ENCODE measurements at regions not wholly inside any gene's neighbourhood (a gene's known extent, or its start where the extent isn't known, plus 50 kb on each side); places are given as distances from the start of the nearest gene placed in this dataset.

DNA sequence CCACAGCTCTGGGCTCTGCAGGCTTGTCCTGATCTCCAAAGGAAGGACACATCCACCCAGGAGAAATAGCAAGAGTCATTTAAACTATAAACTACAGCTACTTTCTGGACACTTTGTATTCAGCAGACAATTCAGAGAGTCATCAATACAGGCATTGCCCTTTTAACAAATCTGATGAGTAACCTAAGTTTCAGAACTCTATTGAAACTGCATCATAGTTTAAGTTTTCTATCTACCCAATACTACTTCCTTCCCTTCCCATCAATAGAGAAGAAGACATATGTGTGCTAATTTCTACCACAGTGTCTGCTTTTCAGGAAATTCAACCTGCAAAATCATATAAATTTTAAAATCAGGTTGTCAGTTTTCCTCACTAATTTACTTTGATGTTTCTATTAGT, 736.5 kb downstream of the IGSF11 start:
- no peak overlapping the region for H3K4me2 ChIP-seq (ENCODE audit: insufficient read depth, low read length)
- intact Hi-C loops (cut with micrococcal nuclease), result no loop called here
- H4K20me1 ChIP-seq (replicated peaks; ENCODE audit: control insufficient read depth, insufficient read depth, low read length), result no peaks in the 10 kb centered on the region
- no peaks in the 10 kb centered on the region for H3K9me3 ChIP-seq (replicated peaks; ENCODE audit: control insufficient read depth, insufficient read depth, low read depth, low read length)
- no peaks in the 10 kb centered on the region for H3K36me3 ChIP-seq (ENCODE audit: control insufficient read depth, insufficient read depth, low read length)
- ATAC-seq (no peak), FAIRE-seq (no peak), DNase-seq (ENCODE audit: extremely low read depth in 1 of 4, low spot score in 3 of 4) (no peak)
- no peaks in the 10 kb centered on the region for H3K79me2 ChIP-seq (ENCODE audit: control insufficient read depth, insufficient read depth, low read length)
- no peaks in the 10 kb centered on the region for H3K4me1 ChIP-seq (replicated peaks in 1 of 2; ENCODE audit: control insufficient read depth in 2 of 2, insufficient read depth in 2 of 2, low read length in 2 of 2)
- no peaks in the 10 kb centered on the region for H3K9me1 ChIP-seq (ENCODE audit: control insufficient read depth, insufficient read depth, low read length)
- H3K27me3 ChIP-seq (ENCODE audit: control insufficient read depth in 2 of 2, insufficient read depth in 2 of 2, low read length in 2 of 2), result no peaks in the 10 kb centered on the region
- no peak overlapping the region for H2AFZ ChIP-seq (ENCODE audit: low read depth, low read length)
- ChIA-PET POLR2A (no interaction called here), CTCF (ENCODE audit: low intra/inter-chr PET ratio) (no interaction called here)
- in situ Hi-C loops (cut with MboI), result no loop called here
- no peak overlapping the region for H3K4me3 ChIP-seq
- no peak overlapping the region for H3K27ac ChIP-seq (ENCODE audit: extremely low read depth, low read depth, low read length)
- BruUV-seq (replicated peaks), result no TSS peak
- no peak overlapping the region for H3K9ac ChIP-seq (ENCODE audit: insufficient read depth in 1 of 2, low read depth in 2 of 2, low read length in 2 of 2)
- TF ChIP-seq HCFC1 (IDR thresholded peaks at IDR 0.05; ENCODE audit: low read depth, low read length) (no peak), SREBF1 (IDR thresholded peaks at IDR 0.05; ENCODE audit: borderline replicate concordance, low read depth, low read length) (no peak)

DNA sequence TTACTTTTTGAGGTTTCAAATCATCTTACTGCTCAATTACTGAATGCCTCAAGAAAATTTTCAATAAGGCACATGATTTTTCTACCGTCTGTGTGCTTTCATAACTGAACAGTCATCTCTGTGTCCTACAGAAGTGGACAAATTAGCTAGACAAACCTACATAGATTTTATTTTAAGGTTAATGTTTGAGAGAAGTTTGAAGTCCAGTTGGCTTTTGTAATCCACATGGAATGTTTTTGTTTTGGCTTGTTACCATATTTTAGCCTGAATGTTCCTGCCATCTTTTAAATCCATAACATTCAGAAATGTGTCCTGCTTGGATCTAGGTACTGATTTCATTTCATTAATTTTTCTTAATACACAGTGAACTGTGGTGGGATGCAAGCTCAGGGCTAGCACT, 730.1 kb downstream of the IGSF11 start:
- ATAC-seq (no peak), DNase-seq (ENCODE audit: extremely low read depth in 1 of 4, low spot score in 3 of 4) (no peak), FAIRE-seq (no peak)
- Histone ChIP-seq H3K27ac (ENCODE audit: extremely low read depth, low read depth, low read length) (no peak overlapping the region), H3K27me3 (ENCODE audit: control insufficient read depth in 2 of 2, insufficient read depth in 2 of 2, low read length in 2 of 2) (no peaks in the 10 kb centered on the region), H3K36me3 (ENCODE audit: control insufficient read depth, insufficient read depth, low read length) (no peaks in the 10 kb centered on the region), H2AFZ (ENCODE audit: low read depth, low read length) (no peak overlapping the region), H3K9me1 (ENCODE audit: control insufficient read depth, insufficient read depth, low read length) (no peaks in the 10 kb centered on the region), H3K4me1 (replicated peaks in 1 of 2; ENCODE audit: control insufficient read depth in 2 of 2, insufficient read depth in 2 of 2, low read length in 2 of 2) (no peaks in the 10 kb centered on the region), H3K4me3 (no peak overlapping the region), H4K20me1 (replicated peaks; ENCODE audit: control insufficient read depth, insufficient read depth, low read length) (no peaks in the 10 kb centered on the region), H3K9ac (ENCODE audit: insufficient read depth in 1 of 2, low read depth in 2 of 2, low read length in 2 of 2) (no peak overlapping the region), H3K4me2 (ENCODE audit: insufficient read depth, low read length) (no peak overlapping the region), H3K79me2 (ENCODE audit: control insufficient read depth, insufficient read depth, low read length) (no peaks in the 10 kb centered on the region), H3K9me3 (replicated peaks; ENCODE audit: control insufficient read depth, insufficient read depth, low read depth, low read length) (no peaks in the 10 kb centered on the region)
- intact Hi-C loops (cut with micrococcal nuclease) (no loop called here), in situ Hi-C loops (cut with MboI) (no loop called here)
- ChIA-PET POLR2A (no interaction called here), CTCF (ENCODE audit: low intra/inter-chr PET ratio) (no interaction called here)
- BruUV-seq (replicated peaks), result no TSS peak
- WGBS (ENCODE audit: insufficient coverage, low coverage, missing lambda C conversion rate), result 0% methylated on average over 1 of the region's 1 CpG
- TF ChIP-seq RFX1 (IDR thresholded peaks at IDR 0.05), result no peak
- TF ChIP-seq, protein P1, sequence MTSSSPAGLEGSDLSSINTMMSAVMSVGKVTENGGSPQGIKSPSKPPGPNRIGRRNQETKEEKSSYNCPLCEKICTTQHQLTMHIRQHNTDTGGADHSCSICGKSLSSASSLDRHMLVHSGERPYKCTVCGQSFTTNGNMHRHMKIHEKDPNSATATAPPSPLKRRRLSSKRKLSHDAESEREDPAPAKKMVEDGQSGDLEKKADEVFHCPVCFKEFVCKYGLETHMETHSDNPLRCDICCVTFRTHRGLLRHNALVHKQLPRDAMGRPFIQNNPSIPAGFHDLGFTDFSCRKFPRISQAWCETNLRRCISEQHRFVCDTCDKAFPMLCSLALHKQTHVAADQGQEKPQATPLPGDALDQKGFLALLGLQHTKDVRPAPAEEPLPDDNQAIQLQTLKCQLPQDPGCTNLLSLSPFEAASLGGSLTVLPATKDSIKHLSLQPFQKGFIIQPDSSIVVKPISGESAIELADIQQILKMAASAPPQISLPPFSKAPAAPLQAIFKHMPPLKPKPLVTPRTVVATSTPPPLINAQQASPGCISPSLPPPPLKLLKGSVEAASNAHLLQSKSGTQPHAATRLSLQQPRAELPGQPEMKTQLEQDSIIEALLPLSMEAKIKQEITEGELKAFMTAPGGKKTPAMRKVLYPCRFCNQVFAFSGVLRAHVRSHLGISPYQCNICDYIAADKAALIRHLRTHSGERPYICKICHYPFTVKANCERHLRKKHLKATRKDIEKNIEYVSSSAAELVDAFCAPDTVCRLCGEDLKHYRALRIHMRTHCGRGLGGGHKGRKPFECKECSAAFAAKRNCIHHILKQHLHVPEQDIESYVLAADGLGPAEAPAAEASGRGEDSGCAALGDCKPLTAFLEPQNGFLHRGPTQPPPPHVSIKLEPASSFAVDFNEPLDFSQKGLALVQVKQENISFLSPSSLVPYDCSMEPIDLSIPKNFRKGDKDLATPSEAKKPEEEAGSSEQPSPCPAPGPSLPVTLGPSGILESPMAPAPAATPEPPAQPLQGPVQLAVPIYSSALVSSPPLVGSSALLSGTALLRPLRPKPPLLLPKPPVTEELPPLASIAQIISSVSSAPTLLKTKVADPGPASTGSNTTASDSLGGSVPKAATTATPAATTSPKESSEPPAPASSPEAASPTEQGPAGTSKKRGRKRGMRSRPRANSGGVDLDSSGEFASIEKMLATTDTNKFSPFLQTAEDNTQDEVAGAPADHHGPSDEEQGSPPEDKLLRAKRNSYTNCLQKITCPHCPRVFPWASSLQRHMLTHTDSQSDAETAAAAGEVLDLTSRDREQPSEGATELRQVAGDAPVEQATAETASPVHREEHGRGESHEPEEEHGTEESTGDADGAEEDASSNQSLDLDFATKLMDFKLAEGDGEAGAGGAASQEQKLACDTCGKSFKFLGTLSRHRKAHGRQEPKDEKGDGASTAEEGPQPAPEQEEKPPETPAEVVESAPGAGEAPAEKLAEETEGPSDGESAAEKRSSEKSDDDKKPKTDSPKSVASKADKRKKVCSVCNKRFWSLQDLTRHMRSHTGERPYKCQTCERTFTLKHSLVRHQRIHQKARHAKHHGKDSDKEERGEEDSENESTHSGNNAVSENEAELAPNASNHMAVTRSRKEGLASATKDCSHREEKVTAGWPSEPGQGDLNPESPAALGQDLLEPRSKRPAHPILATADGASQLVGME (CRISPR knock-in tag; IDR thresholded peaks at IDR 0.05), result no peak
- TF ChIP-seq, protein P2, sequence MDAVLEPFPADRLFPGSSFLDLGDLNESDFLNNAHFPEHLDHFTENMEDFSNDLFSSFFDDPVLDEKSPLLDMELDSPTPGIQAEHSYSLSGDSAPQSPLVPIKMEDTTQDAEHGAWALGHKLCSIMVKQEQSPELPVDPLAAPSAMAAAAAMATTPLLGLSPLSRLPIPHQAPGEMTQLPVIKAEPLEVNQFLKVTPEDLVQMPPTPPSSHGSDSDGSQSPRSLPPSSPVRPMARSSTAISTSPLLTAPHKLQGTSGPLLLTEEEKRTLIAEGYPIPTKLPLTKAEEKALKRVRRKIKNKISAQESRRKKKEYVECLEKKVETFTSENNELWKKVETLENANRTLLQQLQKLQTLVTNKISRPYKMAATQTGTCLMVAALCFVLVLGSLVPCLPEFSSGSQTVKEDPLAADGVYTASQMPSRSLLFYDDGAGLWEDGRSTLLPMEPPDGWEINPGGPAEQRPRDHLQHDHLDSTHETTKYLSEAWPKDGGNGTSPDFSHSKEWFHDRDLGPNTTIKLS (IDR thresholded peaks at IDR 0.05; ENCODE audit: borderline replicate concordance, low read depth), result no peak
- TF ChIP-seq ZBTB8A (IDR thresholded peaks at IDR 0.05; ENCODE audit: partially characterized antibody), result no peak
- no peak for TF ChIP-seq ZNF282 (CRISPR knock-in tag; IDR thresholded peaks at IDR 0.05)
- TF ChIP-seq, protein P3, sequence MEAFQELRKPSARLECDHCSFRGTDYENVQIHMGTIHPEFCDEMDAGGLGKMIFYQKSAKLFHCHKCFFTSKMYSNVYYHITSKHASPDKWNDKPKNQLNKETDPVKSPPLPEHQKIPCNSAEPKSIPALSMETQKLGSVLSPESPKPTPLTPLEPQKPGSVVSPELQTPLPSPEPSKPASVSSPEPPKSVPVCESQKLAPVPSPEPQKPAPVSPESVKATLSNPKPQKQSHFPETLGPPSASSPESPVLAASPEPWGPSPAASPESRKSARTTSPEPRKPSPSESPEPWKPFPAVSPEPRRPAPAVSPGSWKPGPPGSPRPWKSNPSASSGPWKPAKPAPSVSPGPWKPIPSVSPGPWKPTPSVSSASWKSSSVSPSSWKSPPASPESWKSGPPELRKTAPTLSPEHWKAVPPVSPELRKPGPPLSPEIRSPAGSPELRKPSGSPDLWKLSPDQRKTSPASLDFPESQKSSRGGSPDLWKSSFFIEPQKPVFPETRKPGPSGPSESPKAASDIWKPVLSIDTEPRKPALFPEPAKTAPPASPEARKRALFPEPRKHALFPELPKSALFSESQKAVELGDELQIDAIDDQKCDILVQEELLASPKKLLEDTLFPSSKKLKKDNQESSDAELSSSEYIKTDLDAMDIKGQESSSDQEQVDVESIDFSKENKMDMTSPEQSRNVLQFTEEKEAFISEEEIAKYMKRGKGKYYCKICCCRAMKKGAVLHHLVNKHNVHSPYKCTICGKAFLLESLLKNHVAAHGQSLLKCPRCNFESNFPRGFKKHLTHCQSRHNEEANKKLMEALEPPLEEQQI (IDR thresholded peaks at IDR 0.05), result no peak

Measured in K562 (cell line).